HepG2 (cell line): ENCODE measurements at regions not wholly inside any gene's neighbourhood (a gene's known extent, or its start where the extent isn't known, plus 50 kb on each side); places are given as distances from the start of the nearest gene placed in this dataset.
"Not testable (repeated sequence)": the region's sequence is repeated elsewhere in the genome, so short reads cannot be mapped to it uniquely, and the experiment has no call there.

Experiments
- ATAC-seq: fragments of 200-7000 bp; cut with Tn5 transposase; 3 replicates; pipeline ENCODE4 v1.9.1; 2020; ENCODE audit warnings: mild to moderate bottlenecking, moderate library complexity
- BruUV-seq: library from RNA; stranded (reverse); fragments of 400-500 nt; replicated peaks from 2 replicates; lab custom pipeline; 2021; lab: Mats Ljungman, UMichigan
- CTCF ChIA-PET: fragments of 300-600 bp; formaldehyde crosslinking; extraction: SDS; loops from one replicate; lab custom pipeline; 2021; ENCODE audit warnings: low total read pairs, inconsistent platforms, low intra/inter-chr PET ratio; lab: Yijun Ruan, JAX
- POLR2A ChIA-PET: fragments of 350-600 bp; sonication (Branson Sonifier 250); formaldehyde crosslinking; loops from one replicate; lab custom pipeline; 2020; ENCODE audit warnings: antibody characterized with exemption, inconsistent platforms; lab: Yijun Ruan, JAX
- DNase-seq: peaks from one replicate; pipeline ENCODE4 v3.0.0-alpha.2; 2015; ENCODE audit warnings: low spot score
- FAIRE-seq: peaks from 3 replicates; lab custom pipeline; 2011; peaks lifted over from hg19 to GRCh38; lab: Jason Lieb, UNC
- H2AFZ ChIP-seq: one replicate; pipeline ENCODE4 v1.6.1; 2011; ENCODE audit warnings: low read length, inconsistent platforms
- H3K27ac ChIP-seq: fragments of 300-600 bp; 3 replicates; pipeline ENCODE4 v1.8.0; 2011; ENCODE audit warnings: mixed run types, mild to moderate bottlenecking, mixed read lengths, low read length, inconsistent platforms; ENCODE audit not compliant: insufficient read depth; ENCODE audit errors: extremely low read length
- H3K27me3 ChIP-seq, 2 experiments: fragments of 200-600 bp in 1 of 2; 2 replicates in 1 of 2; 3 replicates in 1 of 2; pipeline versions ENCODE4 v1.6.0 to v1.8.0; 2011; ENCODE audit warnings: low read length in 2 of 2, mild to moderate bottlenecking in 2 of 2, moderate library complexity in 2 of 2, inconsistent platforms in 1 of 2; ENCODE audit not compliant: insufficient read depth in 2 of 2, control insufficient read depth in 1 of 2
- H3K36me3 ChIP-seq, 2 experiments: fragments of 200-600 bp in 1 of 2; replicated peaks in 1 of 2; 2 replicates in 1 of 2; 3 replicates in 1 of 2; pipeline versions ENCODE4 v1.5.1 to v1.8.0; 2011; ENCODE audit warnings: low read length in 2 of 2, inconsistent platforms in 1 of 2; ENCODE audit not compliant: insufficient read depth in 2 of 2, control insufficient read depth in 1 of 2
- H3K4me1 ChIP-seq: 2 replicates; pipeline ENCODE4 v1.5.1; 2012; ENCODE audit warnings: low read length, inconsistent platforms; ENCODE audit not compliant: insufficient read depth
- H3K4me2 ChIP-seq: 2 replicates; pipeline ENCODE4 v1.6.0; 2011; ENCODE audit warnings: low read depth, low read length, inconsistent platforms
- H3K4me3 ChIP-seq, 3 experiments: fragments of 200-600 bp in 1 of 3; sonication (generic), shearing (Covaris generic) in 1 of 3; replicated peaks in 1 of 3; 2 replicates each; pipeline ENCODE4 v1.5.1; 2011 to 2016; ENCODE audit warnings: low read length in 3 of 3, inconsistent platforms in 2 of 3, low read depth in 2 of 3, mild to moderate bottlenecking in 2 of 3, control low read depth in 1 of 3, mixed read lengths in 1 of 3; ENCODE audit not compliant: insufficient read depth in 1 of 3
- H3K79me2 ChIP-seq: one replicate; pipeline ENCODE4 v1.6.1; 2011; ENCODE audit warnings: low read length, inconsistent platforms; ENCODE audit not compliant: insufficient read depth
- H3K9ac ChIP-seq: 2 replicates; pipeline ENCODE4 v1.6.0; 2011; ENCODE audit warnings: mild to moderate bottlenecking, low read depth, low read length, inconsistent platforms; ENCODE audit not compliant: insufficient read depth
- H3K9me3 ChIP-seq: 2 replicates; pipeline ENCODE4 v1.5.1; 2012; ENCODE audit warnings: mild to moderate bottlenecking, low read length
- H4K20me1 ChIP-seq: 2 replicates; pipeline ENCODE4 v1.6.0; 2011; ENCODE audit warnings: inconsistent platforms, mild to moderate bottlenecking, low read length, moderate library complexity; ENCODE audit not compliant: insufficient read depth
- CHD4 ChIP-seq: fragments of 200-600 bp; sonication (generic); IDR thresholded peaks from 2 replicates; pipeline ENCODE4 v1.7.0; 2017; ENCODE audit warnings: mild to moderate bottlenecking, low read length, borderline replicate concordance
- HNF1A ChIP-seq, 2 experiments: sonication (generic) in 1 of 2; formaldehyde crosslinking in 1 of 2; IDR thresholded peaks; 2 replicates each; pipeline versions ENCODE4 v1.4.0 to v1.6.1; 2016 to 2020; ENCODE audit warnings: borderline replicate concordance in 1 of 2, low read depth in 1 of 2, mild to moderate bottlenecking in 1 of 2, missing genetic modification reagents in 1 of 2
- ZNF574 ChIP-seq: sonication (generic); formaldehyde crosslinking; IDR thresholded peaks from 2 replicates; pipeline ENCODE4 v1.4.0; 2020; ENCODE audit warnings: missing genetic modification reagents
- ZNF747 ChIP-seq: sonication (generic); formaldehyde crosslinking; IDR thresholded peaks from 2 replicates; pipeline ENCODE4 v1.8.1; 2023; ENCODE audit warnings: missing genetic modification reagents, mild to moderate bottlenecking, borderline replicate concordance
- WGBS: methylation state at CpG from one replicate; pipeline ENCODE4 v1.1.6; 2017; ENCODE audit warnings: low lambda C conversion rate; 5-methylcytosine and 5-hydroxymethylcytosine counted together
- in situ Hi-C: cut with HindIII; loops from 2 replicates; pipeline ENCODE4 v1.10.0; 2017; ENCODE audit warnings: low pct_unique_long_range_greater_than_20kb; ENCODE audit not compliant: extremely low pct_ligation_motif_present
- intact Hi-C: fragments of 100-400 bp; cut with micrococcal nuclease; formaldehyde crosslinking; loops from one replicate; pipeline ENCODE4 v1.10.0; 2022; ENCODE audit not compliant: unreplicated experiment

GRCh38 chr1:87435484-87435883 lies 106.8 kb downstream of the LMO4 start:
- no peak for TF ChIP-seq CHD4
- FAIRE-seq: no peak
- H3K27ac ChIP-seq: no peak overlapping the region
- no peak for DNase-seq
- BruUV-seq: no TSS peak
- ATAC-seq: no peak
- no peaks in the 10 kb centered on the region for H4K20me1 ChIP-seq
- no peak overlapping the region for H3K4me2 ChIP-seq
- ChIA-PET CTCF (no interaction called here), POLR2A (no interaction called here)
- no peak overlapping the region for H2AFZ ChIP-seq
- intact Hi-C loops: no loop called here
- no peak overlapping the region for H3K4me3 ChIP-seq
- WGBS: 40% methylated on average over 8 of the region's 8 CpGs
- H3K4me1 ChIP-seq: no peaks in the 10 kb centered on the region
- in situ Hi-C loops: no loop called here
- no peaks in the 10 kb centered on the region for H3K27me3 ChIP-seq
- no peak overlapping the region for H3K9ac ChIP-seq
- no peaks in the 10 kb centered on the region for H3K36me3 ChIP-seq
- H3K79me2 ChIP-seq: no peaks in the 10 kb centered on the region
- H3K9me3 ChIP-seq: no peaks in the 10 kb centered on the region

- CTCF ChIA-PET, POLR2A ChIA-PET, BruUV-seq, H3K79me2 ChIP-seq, H4K20me1 ChIP-seq, H3K36me3 ChIP-seq, H3K9ac ChIP-seq, ATAC-seq, DNase-seq, H3K4me2 ChIP-seq, intact Hi-C loops, FAIRE-seq, H3K9me3 ChIP-seq, H3K27ac ChIP-seq, H2AFZ ChIP-seq, in situ Hi-C loops, H3K4me1 ChIP-seq, H3K27me3 ChIP-seq, H3K4me3 ChIP-seq: not testable (repeated sequence)
- WGBS: 23% methylated on average over 8 of the region's 8 CpGs
Observed at GRCh38 chr1:87436115-87436514, 107.4 kb downstream of the LMO4 start.

GRCh38 chr1:87436534-87436933 lies 107.9 kb downstream of the LMO4 start:
- no peak for FAIRE-seq
- H2AFZ ChIP-seq: no peak overlapping the region
- no peaks in the 10 kb centered on the region for H3K9me3 ChIP-seq
- no peak overlapping the region for H3K4me3 ChIP-seq
- no peaks in the 10 kb centered on the region for H4K20me1 ChIP-seq
- H3K79me2 ChIP-seq: no peaks in the 10 kb centered on the region
- no peak for ATAC-seq
- no peak overlapping the region for H3K27ac ChIP-seq
- intact Hi-C loops: no loop called here
- 41% methylated on average over 4 of the region's 4 CpGs for WGBS
- in situ Hi-C loops: no loop called here
- ChIA-PET CTCF (no interaction called here), POLR2A (no interaction called here)
- no peaks in the 10 kb centered on the region for H3K36me3 ChIP-seq
- no peak overlapping the region for H3K9ac ChIP-seq
- no peak for DNase-seq
- H3K4me1 ChIP-seq: no peaks in the 10 kb centered on the region
- no peaks in the 10 kb centered on the region for H3K27me3 ChIP-seq
- no peak overlapping the region for H3K4me2 ChIP-seq
- BruUV-seq: no TSS peak
- TF ChIP-seq HNF1A (IDR thresholded peaks at IDR 0.05; ENCODE audit: low read depth) (no peak), HNF1A (CRISPR knock-in tag; IDR thresholded peaks at IDR 0.05; ENCODE audit: borderline replicate concordance) (no peak), ZNF574 (CRISPR knock-in tag) (no peak), ZNF747 (CRISPR knock-in tag) (no peak)
